H1 (cell line): ENCODE measurements at regions not wholly inside any gene's neighbourhood (a gene's known extent, or its start where the extent isn't known, plus 50 kb on each side); places are given as distances from the start of the nearest gene placed in this dataset.

Experiments
- CTCF ChIA-PET: fragments of 300-600 bp; sonication (Branson Sonifier 250); formaldehyde crosslinking; loops from one replicate; lab custom pipeline; 2021; ENCODE audit not compliant: partially characterized antibody; lab: Charles Lee
- POLR2A ChIA-PET: fragments of 300-600 bp; sonication (Branson Sonifier 250); formaldehyde crosslinking; loops from one replicate; lab custom pipeline; 2021; ENCODE audit warnings: inconsistent platforms; ENCODE audit not compliant: partially characterized antibody; lab: Charles Lee
- DNase-seq, 2 experiments: peaks; one replicate each; pipeline versions ENCODE4 v3.0.0 to v3.0.0-alpha.2; 2010 to 2022; ENCODE audit warnings: low spot score in 2 of 2, low read depth in 1 of 2, mixed read lengths in 1 of 2
- FAIRE-seq: peaks from 2 replicates; lab custom pipeline; 2011; peaks lifted over from hg19 to GRCh38; lab: Jason Lieb, UNC
- H2AFZ ChIP-seq: 2 replicates; pipeline ENCODE4 v1.8.1; 2012; ENCODE audit warnings: low read length, inconsistent platforms
- H2AK5ac ChIP-seq: 2 replicates; pipeline ENCODE4 v1.6.1; 2013; ENCODE audit warnings: low read depth, low read length
- H2BK120ac ChIP-seq: replicated peaks from 2 replicates; pipeline ENCODE3; 2013; ENCODE audit warnings: low read depth, low read length, inconsistent platforms
- H2BK12ac ChIP-seq: 2 replicates; pipeline ENCODE4 v1.6.1; 2013; ENCODE audit warnings: low read depth, low read length
- H2BK15ac ChIP-seq: 2 replicates; pipeline ENCODE4 v1.6.1; 2013; ENCODE audit warnings: low read length
- H2BK20ac ChIP-seq: 2 replicates; pipeline ENCODE4 v1.6.1; 2013; ENCODE audit warnings: low read length
- H2BK5ac ChIP-seq: 2 replicates; pipeline ENCODE4 v1.6.1; 2013; ENCODE audit warnings: low read depth, low read length
- H3K14ac ChIP-seq: 2 replicates; pipeline ENCODE4 v1.6.1; 2013; ENCODE audit warnings: inconsistent platforms; ENCODE audit not compliant: insufficient read length
- H3K18ac ChIP-seq: 2 replicates; pipeline ENCODE4 v1.6.1; 2013; ENCODE audit warnings: low read length; ENCODE audit errors: extremely low read depth
- H3K23ac ChIP-seq: 2 replicates; pipeline ENCODE4 v1.6.1; 2013; ENCODE audit warnings: inconsistent platforms; ENCODE audit not compliant: insufficient read length
- H3K23me2 ChIP-seq: 2 replicates; pipeline ENCODE4 v1.6.1; 2013; ENCODE audit warnings: low read depth, low read length
- H3K27ac ChIP-seq: 2 replicates; pipeline ENCODE4 v1.6.1; 2011; ENCODE audit warnings: low read depth, low read length, inconsistent platforms
- H3K27me3 ChIP-seq, 4 experiments: replicated peaks in 1 of 4; 1 replicate in 1 of 4; 2 replicates in 3 of 4; pipeline versions ENCODE4 v1.6.1 to v1.8.1; 2011 to 2013; ENCODE audit warnings: low read length in 3 of 4, mild to moderate bottlenecking in 3 of 4, inconsistent platforms in 2 of 4, mixed read lengths in 2 of 4, moderate library complexity in 1 of 4; ENCODE audit not compliant: control insufficient read depth in 3 of 4, insufficient read depth in 3 of 4; ENCODE audit errors: extremely low read depth in 1 of 4
- H3K36me3 ChIP-seq, 4 experiments: 2 replicates each; pipeline versions ENCODE4 v1.6.1 to v1.8.1; 2011 to 2013; ENCODE audit warnings: mild to moderate bottlenecking in 4 of 4, low read length in 3 of 4, moderate library complexity in 2 of 4, control low read depth in 1 of 4, inconsistent platforms in 1 of 4; ENCODE audit not compliant: insufficient read depth in 4 of 4, control insufficient read depth in 2 of 4
- H3K4ac ChIP-seq: replicated peaks from 2 replicates; pipeline ENCODE3; 2013; ENCODE audit warnings: low read length, low read depth, mixed read lengths, inconsistent platforms; ENCODE audit not compliant: insufficient read length
- H3K4me1 ChIP-seq, 4 experiments: replicated peaks in 1 of 4; 1 replicate in 1 of 4; 2 replicates in 3 of 4; pipeline versions ENCODE4 v1.6.1 to v1.8.1; 2011 to 2013; ENCODE audit warnings: low read length in 3 of 4, inconsistent platforms in 2 of 4, mixed read lengths in 1 of 4; ENCODE audit not compliant: insufficient read depth in 4 of 4, control insufficient read depth in 3 of 4
- H3K4me2 ChIP-seq, 2 experiments: 2 replicates each; pipeline versions ENCODE4 v1.6.1 to v1.8.1; 2011 to 2013; ENCODE audit warnings: low read depth in 2 of 2, low read length in 2 of 2, control low read depth in 1 of 2, inconsistent platforms in 1 of 2, mild to moderate bottlenecking in 1 of 2; ENCODE audit not compliant: insufficient read depth in 1 of 2
- H3K4me3 ChIP-seq, 4 experiments: fragments of 200-600, 300-600 bp in 1 of 4; sonication (generic), shearing (Covaris generic), sonication (Bioruptor Twin) in 1 of 4; 2 replicates each; pipeline versions ENCODE4 v1.5.1 to v1.8.1; 2011 to 2016; ENCODE audit warnings: low read length in 4 of 4, low read depth in 3 of 4, control low read depth in 2 of 4, inconsistent platforms in 2 of 4, mild to moderate bottlenecking in 2 of 4, mixed read lengths in 1 of 4, moderate library complexity in 1 of 4; ENCODE audit not compliant: insufficient read depth in 2 of 4; ENCODE audit errors: extremely low read depth in 1 of 4
- H3K56ac ChIP-seq: replicated peaks from 2 replicates; pipeline ENCODE3; 2013; ENCODE audit warnings: low read depth, mild to moderate bottlenecking, mixed read lengths, low read length, inconsistent platforms; ENCODE audit not compliant: insufficient read length
- H3K79me1 ChIP-seq: 2 replicates; pipeline ENCODE4 v1.6.1; 2013; ENCODE audit warnings: low read depth, low read length, control low read depth
- H3K79me2 ChIP-seq, 2 experiments: 2 replicates each; pipeline versions ENCODE4 v1.6.1 to v1.8.1; 2012 to 2013; ENCODE audit warnings: low read length in 2 of 2, mild to moderate bottlenecking in 2 of 2, inconsistent platforms in 1 of 2; ENCODE audit not compliant: insufficient read depth in 2 of 2, control insufficient read depth in 1 of 2
- H3K9ac ChIP-seq, 4 experiments: replicated peaks in 1 of 4; 1 replicate in 1 of 4; 2 replicates in 3 of 4; pipeline versions ENCODE4 v1.6.1 to v1.8.1; 2011 to 2013; ENCODE audit warnings: low read depth in 3 of 4, low read length in 3 of 4, control low read depth in 2 of 4, mild to moderate bottlenecking in 2 of 4, moderate library complexity in 2 of 4, inconsistent platforms in 1 of 4; ENCODE audit errors: extremely low read depth in 1 of 4
- H3K9me3 ChIP-seq, 2 experiments: 2 replicates each; pipeline versions ENCODE4 v1.6.1 to v1.8.1; 2012 to 2013; ENCODE audit warnings: mild to moderate bottlenecking in 2 of 2, moderate library complexity in 2 of 2, control low read depth in 1 of 2, inconsistent platforms in 1 of 2, low read depth in 1 of 2, low read length in 1 of 2, mixed read lengths in 1 of 2; ENCODE audit not compliant: insufficient read depth in 2 of 2
- H4K20me1 ChIP-seq, 2 experiments: replicated peaks in 1 of 2; 2 replicates each; pipeline versions ENCODE3 to v1.8.1; 2011 to 2013; ENCODE audit warnings: inconsistent platforms in 2 of 2, low read length in 2 of 2, mild to moderate bottlenecking in 1 of 2; ENCODE audit not compliant: insufficient read depth in 2 of 2, control insufficient read depth in 1 of 2
- H4K5ac ChIP-seq: 2 replicates; pipeline ENCODE4 v1.6.1; 2013; ENCODE audit warnings: low read length, low read depth, mixed read lengths, inconsistent platforms; ENCODE audit not compliant: insufficient read length
- H4K8ac ChIP-seq: 2 replicates; pipeline ENCODE4 v1.8.0; 2013; ENCODE audit warnings: mild to moderate bottlenecking, moderate library complexity, low read length, inconsistent platforms; ENCODE audit not compliant: insufficient read depth; ENCODE audit errors: extremely low read depth
- H4K91ac ChIP-seq: replicated peaks from 2 replicates; pipeline ENCODE3; 2013; ENCODE audit warnings: low read length, mixed read lengths, inconsistent platforms; ENCODE audit not compliant: insufficient read length
- BACH1 ChIP-seq: IDR thresholded peaks from 2 replicates; pipeline ENCODE4 v1.6.1; 2012; ENCODE audit warnings: low read length, improper control_type of control experiment
- CBX5 ChIP-seq: fragments of 300-800, 300-1000 bp; sonication (generic); IDR thresholded peaks from 2 replicates; pipeline ENCODE4 v1.7.1; 2016; ENCODE audit warnings: antibody characterized with exemption, low read length, low read depth
- EZH2 ChIP-seq: fragments of 200-600 bp; sonication (generic); IDR thresholded peaks from 2 replicates; pipeline ENCODE4 v1.7.1; 2012; ENCODE audit warnings: low read depth, mild to moderate bottlenecking, moderate library complexity, low read length, inconsistent platforms; ENCODE audit not compliant: severe bottlenecking
- MAFK ChIP-seq: IDR thresholded peaks from 2 replicates; pipeline ENCODE4 v1.6.1; 2012; ENCODE audit warnings: low read depth, mild to moderate bottlenecking, improper control_type of control experiment, low read length
- NANOG ChIP-seq: IDR thresholded peaks from 2 replicates; pipeline ENCODE4 v1.6.1; 2011; ENCODE audit warnings: low read length, low read depth, mild to moderate bottlenecking, inconsistent platforms; ENCODE audit not compliant: insufficient read depth, poor library complexity, severe bottlenecking
- SIX5 ChIP-seq: IDR thresholded peaks from 2 replicates; pipeline ENCODE4 v1.6.1; 2011; ENCODE audit warnings: mild to moderate bottlenecking, low read depth, low read length
- SP2 ChIP-seq: IDR thresholded peaks from 2 replicates; pipeline ENCODE4 v1.6.1; 2012; ENCODE audit warnings: mild to moderate bottlenecking, low read length, inconsistent platforms
- SUZ12 ChIP-seq: fragments of 200-600 bp; sonication (generic); IDR thresholded peaks from 2 replicates; pipeline ENCODE4 v1.6.1; 2012; ENCODE audit warnings: mild to moderate bottlenecking, inconsistent platforms, low read length, moderate library complexity, mixed read lengths
- WGBS, 2 experiments: shearing (Covaris generic) in 1 of 2; methylation state at CpG; one replicate each; pipeline versions ENCODE4 v1.1.6 to v1.1.7; 2013 to 2015; ENCODE audit warnings: low lambda C conversion rate in 2 of 2, mixed read lengths in 2 of 2, inconsistent platforms in 1 of 2, low coverage in 1 of 2, missing lambda C conversion rate in 1 of 2; ENCODE audit not compliant: insufficient replicate concordance in 2 of 2, insufficient coverage in 1 of 2, insufficient read length in 1 of 2; ENCODE audit errors: extremely low coverage in 1 of 2, missing lambda C conversion rate in 1 of 2; 5-methylcytosine and 5-hydroxymethylcytosine counted together

DNA sequence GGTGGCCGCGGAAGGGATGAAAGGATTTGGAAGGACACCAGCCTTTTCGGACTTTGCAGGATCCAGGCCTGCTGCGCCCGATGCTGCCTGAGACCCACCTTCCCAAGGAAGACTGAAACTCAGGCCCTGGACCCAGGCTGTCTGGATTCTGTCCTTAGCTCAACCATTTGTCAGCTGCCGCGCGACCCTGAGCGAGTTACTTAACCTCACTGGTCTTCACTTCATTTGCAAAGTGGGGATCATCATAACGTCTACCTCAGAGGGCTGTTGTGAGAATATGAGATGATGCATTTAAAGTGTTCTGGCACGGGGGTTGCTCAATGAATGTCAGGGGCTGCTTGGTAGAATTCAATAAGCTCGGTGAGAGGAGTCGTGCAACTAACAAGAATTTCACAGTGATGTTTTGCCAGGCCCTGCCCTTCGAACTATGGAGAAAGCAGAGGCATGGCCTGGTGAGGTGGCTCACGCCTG is 104.2 kb upstream of the PRDM1 start:
- DNase-seq, result peak in 1 of 2 experiments; percentile 56
- no peak overlapping the region for H3K23ac ChIP-seq
- no peaks in the 10 kb centered on the region for H3K9me3 ChIP-seq
- no peak overlapping the region for H2BK20ac ChIP-seq
- no peak overlapping the region for H2BK5ac ChIP-seq
- no peak overlapping the region for H3K9ac ChIP-seq
- peak overlapping the region; percentile 81 to 82 for H3K4me2 ChIP-seq
- H3K23me2 ChIP-seq, result peaks cover 9% of the 10 kb centered on the region; the same call in 1 of the 2 replicates
- H3K4me3 ChIP-seq, result peak overlapping the region; percentile 28 to 62 (median 51); a peak in 7 of 8 replicates
- ChIA-PET POLR2A (interaction anchor here (0.8 to 1.9 kb wide), 3 partner anchors 8 to 13 kb away, joined by 3 to 6 read pairs (median 4); no protein-coding TSS in a partner anchor), CTCF (interaction anchor here (0.6 to 2.1 kb wide), 3 partner anchors 10 to 18 kb away, joined by 3 to 8 read pairs (median 5); no protein-coding TSS in a partner anchor)
- no peak for FAIRE-seq
- no peak overlapping the region for H2AK5ac ChIP-seq
- no peak overlapping the region for H3K4ac ChIP-seq
- H3K79me1 ChIP-seq, result no peaks in the 10 kb centered on the region
- H2BK120ac ChIP-seq, result no peak overlapping the region
- TF ChIP-seq SUZ12 (peak; percentile 35), CBX5 (no peak), EZH2 (peak; percentile 4), SIX5 (no peak), SP2 (no peak), NANOG (no peak), BACH1 (no peak), MAFK (no peak)
- H3K18ac ChIP-seq, result no peak overlapping the region
- H4K8ac ChIP-seq, result no peak overlapping the region
- H4K20me1 ChIP-seq, result peaks cover 0 to 5% of the 10 kb centered on the region in 2 experiments
- no peak overlapping the region for H2BK15ac ChIP-seq
- no peak overlapping the region for H4K91ac ChIP-seq
- H3K27ac ChIP-seq, result no peak overlapping the region
- H2AFZ ChIP-seq, result peak overlapping the region; percentile 3; the same call in 1 of the 2 replicates
- H3K4me1 ChIP-seq, result peaks cover 0 to 9% (median 5%) of the 10 kb centered on the region in 4 experiments; a peak in 6 of 7 replicates
- no peak overlapping the region for H2BK12ac ChIP-seq
- 36% methylated on average over 15 of the region's 15 CpGs; no CpG with 5 or more reads in 1 of the 2 experiments for WGBS, 2 experiments
- no peak overlapping the region for H4K5ac ChIP-seq
- no peak overlapping the region for H3K56ac ChIP-seq
- peaks cover 52 to 67% (median 58%) of the 10 kb centered on the region in 4 experiments for H3K27me3 ChIP-seq
- no peaks in the 10 kb centered on the region for H3K36me3 ChIP-seq
- H3K14ac ChIP-seq, result no peak overlapping the region
- no peaks in the 10 kb centered on the region for H3K79me2 ChIP-seq
